ENCODE measurements at regions not wholly inside any gene's neighbourhood (a gene's known extent, or its start where the extent isn't known, plus 50 kb on each side); places are given as distances from the start of the nearest gene placed in this dataset.

- TF ChIP-seq ZNF16 (tag by site-specific recombination; IDR thresholded peaks at IDR 0.05; ENCODE audit: low read depth): no peak
- no peak for TF ChIP-seq CTCF (tag by site-specific recombination; IDR thresholded peaks at IDR 0.05)
- no peak for TF ChIP-seq MYNN (tag by site-specific recombination; IDR thresholded peaks at IDR 0.05; ENCODE audit: borderline replicate concordance)
- TF ChIP-seq PRDM4 (tag by site-specific recombination; IDR thresholded peaks at IDR 0.05): no peak
- no peak for TF ChIP-seq ZNF140 (tag by site-specific recombination; IDR thresholded peaks at IDR 0.05)
- no peak for TF ChIP-seq HOXC10 (CRISPR knock-in tag; IDR thresholded peaks at IDR 0.05)
- no peak for TF ChIP-seq ZNF132 (tag by site-specific recombination; IDR thresholded peaks at IDR 0.05; ENCODE audit: borderline replicate concordance)
- no peak for TF ChIP-seq KLF7 (tag by site-specific recombination; IDR thresholded peaks at IDR 0.05; ENCODE audit: borderline replicate concordance)
- no peak for TF ChIP-seq ZNF394 (tag by site-specific recombination; IDR thresholded peaks at IDR 0.05; ENCODE audit: borderline replicate concordance)
- no peak for TF ChIP-seq ZNF239 (tag by site-specific recombination; IDR thresholded peaks at IDR 0.05)
- no peak for TF ChIP-seq PBX3 (CRISPR knock-in tag; IDR thresholded peaks at IDR 0.05)
- no peak for TF ChIP-seq ZNF639 (tag by site-specific recombination; IDR thresholded peaks at IDR 0.05)
- no peak for TF ChIP-seq ZBTB17 (tag by site-specific recombination; IDR thresholded peaks at IDR 0.05)
Observed at GRCh38 chr18:35811896-35812295, 160.6 kb upstream of the RMP24 start.
